Ovary (tissue), 3 donors: ENCODE measurements at regions not wholly inside any gene's neighbourhood (a gene's known extent, or its start where the extent isn't known, plus 50 kb on each side); places are given as distances from the start of the nearest gene placed in this dataset.
"Not testable (repeated sequence)": the region's sequence is repeated elsewhere in the genome, so short reads cannot be mapped to it uniquely, and the experiment has no call there.

Experiments
- CTCF ChIP-seq, 3 donors: fragments of 450-650 bp in 2 of 3; fragments of 200-600 bp in 1 of 3; IDR thresholded peaks; one replicate each; pipeline versions ENCODE4 v1.5.1 to v1.8.0; 2016 to 2022; ENCODE audit warnings: antibody characterized with exemption in 3 of 3, mild to moderate bottlenecking in 1 of 3
- EP300 ChIP-seq: sonication (generic); formaldehyde crosslinking; IDR thresholded peaks from one replicate; pipeline ENCODE4 v1.6.1; 2017; ENCODE audit warnings: antibody characterized with exemption
- POLR2A ChIP-seq: fragments of 450-650 bp; IDR thresholded peaks from one replicate; pipeline ENCODE4 v1.6.1; 2017; ENCODE audit warnings: antibody characterized with exemption, mild to moderate bottlenecking, moderate library complexity
- donor health status: DM: no; HTN: no; CAD: no.

GRCh38 chr9:40108465-40108864, 753.0 kb downstream of the SPATA31A1 start:
- not testable (repeated sequence) for TF ChIP-seq CTCF (IDR thresholded peaks at IDR 0.05); POLR2A; EP300
